Gastroesophageal sphincter (tissue), 3 donors: ENCODE measurements at regions not wholly inside any gene's neighbourhood (a gene's known extent, or its start where the extent isn't known, plus 50 kb on each side); places are given as distances from the start of the nearest gene placed in this dataset.

Experiments used
- POLR2A ChIP-seq, 2 donors: fragments of 450-650 bp; IDR thresholded peaks; one replicate each; pipeline ENCODE4 v1.6.1; 2017; ENCODE audit warnings: antibody characterized with exemption in 2 of 2, mild to moderate bottlenecking in 2 of 2, moderate library complexity in 1 of 2
- POLR2AphosphoS5 ChIP-seq: sonication (generic); formaldehyde crosslinking; IDR thresholded peaks from one replicate; pipeline ENCODE4 v1.6.1; 2017; ENCODE audit warnings: antibody characterized with exemption
- TF ChIP-seq, protein P1 (sequence below), 4 experiments: fragments of 200-600 bp in 2 of 4; fragments of 450-650 bp in 2 of 4; sonication (generic) in 1 of 4; IDR thresholded peaks; one replicate each; pipeline ENCODE4 v1.5.1; 2017 to 2019; ENCODE audit warnings: antibody characterized with exemption in 4 of 4, mild to moderate bottlenecking in 2 of 4, moderate library complexity in 2 of 4

DNA sequence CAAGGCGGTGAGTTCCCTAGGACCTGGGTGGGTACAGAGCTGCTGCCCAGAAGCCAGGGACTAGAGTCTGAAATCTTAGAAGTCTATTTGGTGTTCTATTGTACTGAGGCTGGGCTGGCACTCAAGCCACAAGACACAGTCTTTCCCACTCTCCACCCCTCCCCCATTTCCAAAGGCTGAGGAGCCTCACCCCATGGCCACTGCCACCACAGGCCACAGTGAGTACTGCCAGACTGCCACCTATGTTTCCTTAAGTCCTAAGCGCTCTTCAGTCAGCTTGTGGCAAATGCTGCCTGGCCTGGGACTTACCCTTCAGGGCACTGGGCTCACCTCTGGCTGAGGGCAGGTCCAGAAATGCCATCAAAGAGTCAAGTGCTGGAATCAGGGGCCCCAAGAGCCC, 469.3 kb downstream of the HAO1 start:
- no peak for TF ChIP-seq POLR2AphosphoS5
- no peak for TF ChIP-seq POLR2A (IDR thresholded peaks at IDR 0.05)
- TF ChIP-seq, protein P1, sequence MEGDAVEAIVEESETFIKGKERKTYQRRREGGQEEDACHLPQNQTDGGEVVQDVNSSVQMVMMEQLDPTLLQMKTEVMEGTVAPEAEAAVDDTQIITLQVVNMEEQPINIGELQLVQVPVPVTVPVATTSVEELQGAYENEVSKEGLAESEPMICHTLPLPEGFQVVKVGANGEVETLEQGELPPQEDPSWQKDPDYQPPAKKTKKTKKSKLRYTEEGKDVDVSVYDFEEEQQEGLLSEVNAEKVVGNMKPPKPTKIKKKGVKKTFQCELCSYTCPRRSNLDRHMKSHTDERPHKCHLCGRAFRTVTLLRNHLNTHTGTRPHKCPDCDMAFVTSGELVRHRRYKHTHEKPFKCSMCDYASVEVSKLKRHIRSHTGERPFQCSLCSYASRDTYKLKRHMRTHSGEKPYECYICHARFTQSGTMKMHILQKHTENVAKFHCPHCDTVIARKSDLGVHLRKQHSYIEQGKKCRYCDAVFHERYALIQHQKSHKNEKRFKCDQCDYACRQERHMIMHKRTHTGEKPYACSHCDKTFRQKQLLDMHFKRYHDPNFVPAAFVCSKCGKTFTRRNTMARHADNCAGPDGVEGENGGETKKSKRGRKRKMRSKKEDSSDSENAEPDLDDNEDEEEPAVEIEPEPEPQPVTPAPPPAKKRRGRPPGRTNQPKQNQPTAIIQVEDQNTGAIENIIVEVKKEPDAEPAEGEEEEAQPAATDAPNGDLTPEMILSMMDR (IDR thresholded peaks at IDR 0.05): no peak
